AG04450 (cell line): ENCODE measurements at regions not wholly inside any gene's neighbourhood (a gene's known extent, or its start where the extent isn't known, plus 50 kb on each side); places are given as distances from the start of the nearest gene placed in this dataset.

Experiments used
- CTCF ChIA-PET: fragments of 300-600, 350-600 bp; formaldehyde crosslinking; extraction: SDS; loops from one replicate; lab custom pipeline; 2022; ENCODE audit warnings: antibody characterized with exemption, inconsistent platforms; lab: Charles Lee
- POLR2A ChIA-PET: fragments of 350-600 bp; formaldehyde crosslinking; extraction: SDS; loops from one replicate; lab custom pipeline; 2021; ENCODE audit warnings: antibody characterized with exemption, inconsistent platforms; lab: Yijun Ruan, JAX
- DNase-seq: peaks from one replicate; pipeline ENCODE4 v3.0.0-alpha.2; 2011; ENCODE audit warnings: low read depth, low spot score
- H3K27ac ChIP-seq: one replicate; pipeline ENCODE4 v1.5.1; 2012; ENCODE audit warnings: low read depth, low read length, control low read depth
- H3K27me3 ChIP-seq: one replicate; pipeline ENCODE4 v1.6.0; 2012; ENCODE audit warnings: low read length; ENCODE audit not compliant: control insufficient read depth, insufficient read depth
- H3K4me3 ChIP-seq: 2 replicates; pipeline ENCODE4 v1.5.1; 2011; ENCODE audit warnings: mild to moderate bottlenecking, low read depth, low read length, control low read depth
- H3K9me3 ChIP-seq: 2 replicates; pipeline ENCODE4 v1.5.1; 2012; ENCODE audit warnings: low read length; ENCODE audit not compliant: control insufficient read depth, insufficient read depth
- CTCF ChIP-seq: IDR thresholded peaks from 2 replicates; pipeline ENCODE4 v1.5.1; 2011; ENCODE audit warnings: low read depth, low read length, control low read depth, inconsistent platforms

GRCh38 chr10:105965141-105965540 is 1199.4 kb downstream of the SORCS1 start:
- Histone ChIP-seq H3K9me3 (no peaks in the 10 kb centered on the region), H3K27me3 (no peaks in the 10 kb centered on the region), H3K4me3 (no peak overlapping the region), H3K27ac (no peak overlapping the region)
- TF ChIP-seq CTCF: no peak
- ChIA-PET CTCF (no interaction called here), POLR2A (no interaction called here)
- DNase-seq: no peak

GRCh38 chr10:105964009-105964408 is 1200.5 kb downstream of the SORCS1 start:
- POLR2A ChIA-PET: no interaction called here
- H3K27ac ChIP-seq: no peak overlapping the region
- H3K9me3 ChIP-seq: no peaks in the 10 kb centered on the region
- no peak for DNase-seq
- CTCF ChIA-PET: interaction anchor here (0.6 kb wide), 1 partner anchor 9 kb away, joined by 3 read pairs; no protein-coding TSS in a partner anchor
- H3K27me3 ChIP-seq: no peaks in the 10 kb centered on the region
- TF ChIP-seq CTCF: no peak
- H3K4me3 ChIP-seq: no peak overlapping the region

- ChIA-PET POLR2A (no interaction called here), CTCF (interaction anchor here (0.6 kb wide), 1 partner anchor 9 kb away, joined by 3 read pairs; no protein-coding TSS in a partner anchor)
- Histone ChIP-seq H3K9me3 (no peaks in the 10 kb centered on the region), H3K4me3 (no peak overlapping the region), H3K27me3 (no peaks in the 10 kb centered on the region), H3K27ac (no peak overlapping the region)
- no peak for DNase-seq
- TF ChIP-seq CTCF: no peak
Measured at GRCh38 chr10:105963334-105963884, 1201.1 kb downstream of the SORCS1 start.

GRCh38 chr10:105956550-105956949 is 1208.0 kb downstream of the SORCS1 start:
- Histone ChIP-seq H3K9me3 (no peaks in the 10 kb centered on the region; the same call in 1 of the 2 replicates), H3K4me3 (no peak overlapping the region), H3K27me3 (no peaks in the 10 kb centered on the region), H3K27ac (no peak overlapping the region)
- no peak for TF ChIP-seq CTCF
- ChIA-PET POLR2A (no interaction called here), CTCF (no interaction called here)
- DNase-seq: no peak

- no peak for TF ChIP-seq CTCF
- CTCF ChIA-PET: interaction anchor here (1.1 kb wide), 1 partner anchor 19 kb away, joined by 3 read pairs; no protein-coding TSS in a partner anchor
- Histone ChIP-seq H3K27ac (no peak overlapping the region), H3K27me3 (no peaks in the 10 kb centered on the region), H3K9me3 (no peaks in the 10 kb centered on the region; the same call in 1 of the 2 replicates), H3K4me3 (no peak overlapping the region)
- no peak for DNase-seq
- POLR2A ChIA-PET: no interaction called here
Measured at GRCh38 chr10:105953861-105954260, 1210.6 kb downstream of the SORCS1 start.
